Lower lobe of right lung (tissue), 2 donors: ENCODE measurements at regions not wholly inside any gene's neighbourhood (a gene's known extent, or its start where the extent isn't known, plus 50 kb on each side); places are given as distances from the start of the nearest gene placed in this dataset.

Source experiments
- ATAC-seq, 2 donors: fragments of 200-7000 bp; cut with Tn5 transposase; one replicate each; pipeline ENCODE4 v1.9.1; 2020 to 2022; ENCODE audit warnings: mild to moderate bottlenecking in 2 of 2, moderate library complexity in 2 of 2
- DNase-seq: peaks from one replicate; pipeline ENCODE4 v3.0.0-alpha.2; 2020
- H3K27ac ChIP-seq: fragments of 200-600 bp; one replicate; pipeline ENCODE4 v1.8.0; 2022
- H3K27me3 ChIP-seq: fragments of 200-600 bp; one replicate; pipeline ENCODE4 v1.8.0; 2022; ENCODE audit warnings: low read depth
- H3K36me3 ChIP-seq: fragments of 200-600 bp; one replicate; pipeline ENCODE4 v1.8.0; 2022; ENCODE audit warnings: mild to moderate bottlenecking
- H3K4me1 ChIP-seq: fragments of 200-600 bp; one replicate; pipeline ENCODE4 v1.8.0; 2022
- H3K4me3 ChIP-seq: fragments of 200-600 bp; one replicate; pipeline ENCODE4 v1.8.0; 2022; ENCODE audit warnings: mild to moderate bottlenecking
- H3K9me3 ChIP-seq: fragments of 200-600 bp; one replicate; pipeline ENCODE4 v1.8.0; 2022
- intact Hi-C: fragments of 100-400 bp; cut with DNase I; formaldehyde crosslinking; loops from one replicate; pipeline ENCODE4 v1.11.0; 2022
- TF ChIP-seq, protein P1 (sequence below): fragments of 200-600 bp; IDR thresholded peaks from one replicate; pipeline ENCODE4 v1.8.0; 2022; ENCODE audit warnings: antibody characterized with exemption, mild to moderate bottlenecking
- donor health status: DM: no; HTN: yes; CAD: no; lungs with severe emphysema.

GRCh38 chr3:94414418-94414817 lies 351.6 kb downstream of the NSUN3 start:
- Histone ChIP-seq H3K27ac (no peak overlapping the region), H3K4me1 (no peaks in the 10 kb centered on the region), H3K9me3 (no peaks in the 10 kb centered on the region), H3K27me3 (no peaks in the 10 kb centered on the region), H3K4me3 (no peak overlapping the region), H3K36me3 (no peaks in the 10 kb centered on the region)
- DNase-seq (no peak), ATAC-seq (no peak)
- TF ChIP-seq, protein P1, sequence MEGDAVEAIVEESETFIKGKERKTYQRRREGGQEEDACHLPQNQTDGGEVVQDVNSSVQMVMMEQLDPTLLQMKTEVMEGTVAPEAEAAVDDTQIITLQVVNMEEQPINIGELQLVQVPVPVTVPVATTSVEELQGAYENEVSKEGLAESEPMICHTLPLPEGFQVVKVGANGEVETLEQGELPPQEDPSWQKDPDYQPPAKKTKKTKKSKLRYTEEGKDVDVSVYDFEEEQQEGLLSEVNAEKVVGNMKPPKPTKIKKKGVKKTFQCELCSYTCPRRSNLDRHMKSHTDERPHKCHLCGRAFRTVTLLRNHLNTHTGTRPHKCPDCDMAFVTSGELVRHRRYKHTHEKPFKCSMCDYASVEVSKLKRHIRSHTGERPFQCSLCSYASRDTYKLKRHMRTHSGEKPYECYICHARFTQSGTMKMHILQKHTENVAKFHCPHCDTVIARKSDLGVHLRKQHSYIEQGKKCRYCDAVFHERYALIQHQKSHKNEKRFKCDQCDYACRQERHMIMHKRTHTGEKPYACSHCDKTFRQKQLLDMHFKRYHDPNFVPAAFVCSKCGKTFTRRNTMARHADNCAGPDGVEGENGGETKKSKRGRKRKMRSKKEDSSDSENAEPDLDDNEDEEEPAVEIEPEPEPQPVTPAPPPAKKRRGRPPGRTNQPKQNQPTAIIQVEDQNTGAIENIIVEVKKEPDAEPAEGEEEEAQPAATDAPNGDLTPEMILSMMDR, result no peak
- intact Hi-C loops, result no loop called here

DNA sequence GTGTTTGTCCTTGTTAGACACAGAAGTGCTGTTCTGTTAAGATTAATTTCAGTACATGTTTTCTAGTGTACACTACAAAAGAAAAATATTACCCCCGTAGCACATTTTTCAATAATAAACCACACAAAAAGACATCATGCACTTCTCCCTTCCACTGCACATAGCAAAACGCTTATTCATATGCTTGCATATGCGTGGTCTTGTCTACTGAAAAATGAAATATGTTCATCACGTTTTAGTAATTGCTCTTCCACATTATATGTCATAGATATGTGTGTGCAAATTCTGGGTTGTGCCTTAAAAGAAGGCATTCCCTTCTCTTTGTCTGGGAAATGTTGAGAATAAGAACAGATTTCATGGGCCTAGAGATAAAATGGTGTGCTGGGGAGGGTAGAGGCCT lies 353.9 kb downstream of the NSUN3 start:
- intact Hi-C loops, result no loop called here

DNA sequence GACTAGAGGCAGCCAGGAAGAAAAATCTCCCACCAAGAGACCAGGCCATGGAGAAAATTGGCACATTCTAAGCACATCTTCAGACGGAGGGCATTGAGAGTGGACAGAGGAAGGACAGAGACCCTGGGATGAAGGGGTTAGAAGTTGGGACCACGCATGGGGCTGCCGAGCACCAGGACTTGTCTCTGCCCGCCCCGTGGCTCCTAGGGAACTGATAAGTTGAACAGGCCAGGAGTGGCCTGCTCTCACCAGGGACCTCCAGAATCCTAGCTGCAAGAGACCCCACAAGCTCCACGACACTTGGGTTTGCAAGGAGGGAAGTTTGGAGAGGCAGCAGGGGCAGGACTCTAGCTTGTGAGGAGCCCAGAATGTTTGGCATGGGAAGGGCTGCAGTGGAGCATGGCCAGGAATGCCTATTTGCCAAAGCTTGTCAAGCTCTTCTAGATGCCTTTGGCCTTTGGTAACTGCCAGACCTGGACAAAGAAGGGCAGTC lies 355.1 kb downstream of the NSUN3 start:
- no peaks in the 10 kb centered on the region for H3K36me3 ChIP-seq
- DNase-seq, result no peak
- ATAC-seq, result no peak
- H3K4me1 ChIP-seq, result no peaks in the 10 kb centered on the region
- no peaks in the 10 kb centered on the region for H3K9me3 ChIP-seq
- no peak overlapping the region for H3K27ac ChIP-seq
- intact Hi-C loops, result no loop called here
- TF ChIP-seq, protein P1, result no peak
- H3K4me3 ChIP-seq, result no peak overlapping the region
- no peaks in the 10 kb centered on the region for H3K27me3 ChIP-seq

More for the DNA sequence above, 353.9 kb downstream of the NSUN3 start:
- no peak overlapping the region for H3K27ac ChIP-seq
- H3K27me3 ChIP-seq, result no peaks in the 10 kb centered on the region
- TF ChIP-seq, protein P1, result no peak
- H3K36me3 ChIP-seq, result no peaks in the 10 kb centered on the region
- H3K4me1 ChIP-seq, result no peaks in the 10 kb centered on the region
- no peaks in the 10 kb centered on the region for H3K9me3 ChIP-seq
- ATAC-seq (no peak), DNase-seq (no peak)
- no peak overlapping the region for H3K4me3 ChIP-seq

DNA sequence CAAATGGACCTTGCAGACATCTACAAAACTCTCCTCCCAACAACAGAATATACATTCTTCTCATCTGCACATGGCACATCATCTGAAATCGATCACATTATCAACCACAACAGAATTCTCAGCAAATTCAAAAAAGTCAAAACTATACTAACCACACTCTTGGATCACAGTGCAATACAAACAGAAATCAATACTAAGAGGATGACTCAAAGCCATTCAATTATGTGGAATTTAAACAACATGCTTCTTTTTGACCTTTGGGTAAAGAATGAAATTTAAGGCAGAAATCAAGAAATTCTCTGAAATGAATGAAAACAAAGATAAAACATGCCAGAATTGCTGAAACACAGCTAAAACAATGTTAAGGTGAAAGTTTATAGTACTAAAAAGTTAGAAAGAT lies 358.1 kb downstream of the NSUN3 start:
- no peak for ATAC-seq
- Histone ChIP-seq H3K36me3 (no peaks in the 10 kb centered on the region), H3K27ac (no peak overlapping the region), H3K4me3 (no peak overlapping the region), H3K27me3 (no peaks in the 10 kb centered on the region), H3K4me1 (no peaks in the 10 kb centered on the region), H3K9me3 (no peaks in the 10 kb centered on the region)
- no peak for DNase-seq
- intact Hi-C loops, result no loop called here
- TF ChIP-seq, protein P1, result no peak

GRCh38 chr3:94423578-94423977 lies 360.7 kb downstream of the NSUN3 start:
- intact Hi-C loops, result no loop called here
- H3K36me3 ChIP-seq, result no peaks in the 10 kb centered on the region
- H3K27ac ChIP-seq, result no peak overlapping the region
- TF ChIP-seq, protein P1, result no peak
- no peak overlapping the region for H3K4me3 ChIP-seq
- H3K9me3 ChIP-seq, result no peaks in the 10 kb centered on the region
- no peaks in the 10 kb centered on the region for H3K27me3 ChIP-seq
- H3K4me1 ChIP-seq, result no peaks in the 10 kb centered on the region
- DNase-seq (no peak), ATAC-seq (no peak)

- Histone ChIP-seq H3K27me3 (no peaks in the 10 kb centered on the region), H3K36me3 (no peaks in the 10 kb centered on the region), H3K27ac (no peak overlapping the region), H3K9me3 (no peaks in the 10 kb centered on the region), H3K4me3 (no peak overlapping the region), H3K4me1 (no peaks in the 10 kb centered on the region)
- intact Hi-C loops, result no loop called here
- DNase-seq, result no peak
- TF ChIP-seq, protein P1, result no peak
- ATAC-seq, result no peak
These were observed 366.7 kb downstream of the NSUN3 start for GRCh38 chr3:94429517-94429916.
